CD4-positive, alpha-beta T cell treated with Interleukin-4 for 1 hour (primary cell): ENCODE measurements at regions not wholly inside any gene's neighbourhood (a gene's known extent, or its start where the extent isn't known, plus 50 kb on each side); places are given as distances from the start of the nearest gene placed in this dataset.

Experiments
- DNase-seq, 2 donors: peaks; one replicate each; pipeline ENCODE4 v3.0.0-alpha.2; 2020 to 2022

DNA sequence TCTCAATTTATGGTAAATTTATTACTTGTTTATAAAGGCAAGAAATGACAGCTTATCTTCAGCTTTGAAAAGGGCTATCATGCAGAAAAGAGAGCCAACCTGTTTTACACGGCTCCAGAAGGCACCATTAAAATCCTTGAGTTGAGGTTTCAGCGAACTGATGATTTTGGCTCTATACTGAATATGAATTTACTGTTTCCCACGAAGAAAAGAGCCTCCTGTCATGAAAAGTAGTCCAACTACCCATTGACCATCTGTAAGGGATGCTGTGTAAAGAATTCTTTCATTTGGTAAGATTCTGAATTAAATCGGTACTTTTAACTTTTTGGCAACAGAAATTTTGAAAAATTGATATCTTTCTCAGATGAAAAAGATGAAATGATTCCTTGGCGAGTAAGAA lies 657.6 kb upstream of the ZNF608 start:
- no peak for DNase-seq

DNA sequence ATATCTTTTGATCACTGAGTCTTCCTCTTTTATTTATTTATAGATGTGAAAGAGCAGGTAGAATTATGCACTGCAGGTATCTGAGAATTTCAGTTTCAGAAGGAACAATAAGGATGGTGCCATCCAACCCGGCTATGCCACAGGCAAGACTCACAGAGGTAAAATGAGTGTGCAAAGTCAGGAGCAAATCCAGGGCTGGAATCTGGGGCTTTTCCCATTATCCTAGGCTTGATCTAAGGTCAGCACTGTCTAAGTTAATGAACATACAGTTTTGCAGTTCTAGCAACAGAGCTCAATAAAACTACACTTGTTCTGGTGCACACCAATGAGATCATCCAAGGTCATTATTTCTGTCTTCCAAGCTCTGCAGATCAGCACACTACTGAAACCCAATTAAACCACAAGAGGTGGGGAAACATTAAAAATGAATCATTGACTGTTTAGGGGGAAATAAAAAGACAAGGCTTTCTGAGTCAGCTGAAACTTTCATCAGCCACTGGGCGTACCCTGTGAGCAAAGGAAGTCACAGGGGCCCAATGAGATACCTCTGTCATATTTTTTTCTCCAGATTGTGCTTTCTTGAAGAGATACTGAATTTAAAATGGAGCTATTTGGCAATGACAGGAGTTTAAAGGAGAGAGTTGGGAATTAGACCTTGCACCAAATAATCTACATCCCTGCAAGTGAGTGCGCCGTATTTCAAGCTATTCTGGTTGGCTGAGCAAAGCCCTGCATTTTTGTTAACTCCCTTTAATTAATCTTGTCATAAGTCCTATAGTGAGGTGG lies 662.2 kb upstream of the ZNF608 start:
- DNase-seq, result no peak

DNA sequence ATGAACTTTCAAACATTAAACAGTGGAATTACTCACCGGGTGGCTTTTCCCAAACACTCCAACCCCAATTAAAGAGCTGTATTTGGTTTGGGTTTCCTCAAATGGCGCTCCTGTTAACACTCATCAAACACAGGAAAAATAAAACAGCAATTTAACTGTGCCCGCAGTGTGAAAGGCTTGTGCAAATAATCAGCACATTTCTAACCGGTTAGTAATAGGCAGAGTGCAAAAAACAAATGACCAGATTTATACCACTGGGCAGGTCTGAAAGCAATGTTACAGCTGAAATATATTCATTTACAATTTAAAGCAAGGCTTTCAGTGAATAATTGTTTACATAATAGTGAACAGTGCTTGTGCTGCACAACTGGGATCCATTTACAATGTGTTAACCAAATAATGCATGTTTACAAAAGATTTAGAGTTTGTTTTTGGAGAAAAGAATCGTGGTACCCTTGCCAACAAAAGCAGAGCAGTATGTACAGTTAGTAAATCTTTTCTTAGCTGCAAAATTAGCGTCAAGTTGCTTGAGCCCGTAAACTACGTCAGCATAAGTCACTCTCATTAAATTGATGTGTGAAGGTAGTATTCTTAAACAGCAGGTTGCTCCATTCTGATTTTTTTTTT lies 662.9 kb upstream of the ZNF608 start:
- no peak for DNase-seq

DNA sequence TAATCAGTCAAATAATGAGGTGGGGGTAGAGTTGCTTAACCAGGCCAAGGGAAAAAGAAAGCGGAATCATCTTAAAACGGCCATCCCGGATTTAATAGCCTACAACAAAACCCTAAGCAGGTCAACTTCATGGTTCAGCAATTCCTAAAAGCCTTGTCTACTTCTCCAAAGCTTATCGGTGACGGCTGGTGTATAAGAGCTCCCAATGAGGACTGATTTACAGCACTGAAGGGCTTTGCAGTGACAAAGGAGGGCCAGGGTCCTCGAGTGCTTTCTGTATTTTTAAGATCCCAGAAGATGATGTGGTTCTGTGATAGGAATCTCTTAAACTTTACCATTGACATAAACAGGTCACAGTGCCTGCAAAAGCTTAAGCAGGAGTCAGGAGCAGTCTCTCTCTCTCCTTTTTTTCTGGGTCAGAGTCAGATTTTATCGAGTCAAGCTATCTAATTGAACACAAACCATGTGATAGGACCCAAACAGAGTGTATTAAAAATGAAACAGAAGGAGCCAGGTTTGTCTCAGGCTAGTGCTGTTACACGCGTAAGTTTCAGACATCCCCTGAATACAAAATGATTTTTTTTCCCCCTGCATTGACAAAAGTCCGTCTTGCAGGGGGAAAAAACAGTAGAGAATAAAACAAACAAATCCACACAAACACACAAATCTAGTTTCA lies 663.6 kb upstream of the ZNF608 start:
- DNase-seq, result no peak

DNA sequence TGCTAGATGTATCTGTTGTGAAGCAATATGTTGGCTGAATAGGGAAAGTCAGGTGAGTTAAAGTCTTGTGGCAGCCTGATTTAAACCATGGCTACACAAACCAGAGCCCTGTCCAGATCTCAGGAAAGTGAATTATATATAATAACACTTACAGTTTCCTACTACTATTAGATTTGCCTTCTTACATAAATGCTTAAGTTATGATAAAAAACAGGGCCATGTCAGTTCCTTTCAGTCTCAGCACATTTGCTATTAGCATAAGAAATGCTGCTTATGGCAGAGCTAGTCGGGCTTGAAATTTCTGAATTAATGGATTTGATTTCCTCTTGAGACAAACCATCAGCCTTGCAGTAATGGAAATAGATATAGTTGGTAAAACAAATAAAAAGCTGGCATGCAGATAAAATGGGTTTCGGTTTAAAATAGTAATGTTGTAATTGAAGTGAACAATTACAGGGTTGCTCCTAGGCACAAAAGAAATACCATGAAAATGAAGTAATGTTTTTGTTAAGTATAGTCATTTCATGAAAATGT lies 664.2 kb upstream of the ZNF608 start:
- no peak for DNase-seq

DNA sequence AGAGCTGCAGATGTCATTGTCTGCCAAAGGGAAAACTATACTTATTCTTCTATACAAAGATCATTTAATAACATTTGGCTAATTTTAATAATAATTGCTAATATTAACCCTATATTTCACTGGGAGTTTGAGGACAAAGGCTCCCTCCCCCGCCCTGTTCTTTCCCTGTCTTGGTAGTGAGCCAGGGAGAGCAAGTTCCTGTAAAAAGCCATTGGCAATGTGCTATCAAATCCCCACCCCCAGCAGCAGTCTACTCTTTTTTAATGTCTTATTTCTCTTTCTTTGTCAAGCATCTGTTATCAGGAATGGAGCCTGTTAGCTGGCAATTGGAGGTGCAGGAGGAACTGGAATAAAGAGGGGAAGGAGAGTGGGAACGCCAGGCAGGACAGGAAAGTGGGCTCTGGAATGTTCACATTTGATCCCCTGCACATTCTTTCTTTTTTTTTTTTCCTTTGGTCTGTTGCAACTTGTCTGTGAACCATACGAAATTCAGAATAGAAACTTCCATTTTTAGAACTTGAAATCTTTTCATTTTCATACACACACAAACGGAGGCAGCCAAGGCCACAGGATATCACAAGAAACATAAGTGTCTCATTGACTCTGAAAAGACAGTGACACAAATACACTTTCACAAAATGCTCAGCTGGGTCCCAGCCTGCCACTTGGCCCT lies 664.8 kb upstream of the ZNF608 start:
- no peak for DNase-seq

DNA sequence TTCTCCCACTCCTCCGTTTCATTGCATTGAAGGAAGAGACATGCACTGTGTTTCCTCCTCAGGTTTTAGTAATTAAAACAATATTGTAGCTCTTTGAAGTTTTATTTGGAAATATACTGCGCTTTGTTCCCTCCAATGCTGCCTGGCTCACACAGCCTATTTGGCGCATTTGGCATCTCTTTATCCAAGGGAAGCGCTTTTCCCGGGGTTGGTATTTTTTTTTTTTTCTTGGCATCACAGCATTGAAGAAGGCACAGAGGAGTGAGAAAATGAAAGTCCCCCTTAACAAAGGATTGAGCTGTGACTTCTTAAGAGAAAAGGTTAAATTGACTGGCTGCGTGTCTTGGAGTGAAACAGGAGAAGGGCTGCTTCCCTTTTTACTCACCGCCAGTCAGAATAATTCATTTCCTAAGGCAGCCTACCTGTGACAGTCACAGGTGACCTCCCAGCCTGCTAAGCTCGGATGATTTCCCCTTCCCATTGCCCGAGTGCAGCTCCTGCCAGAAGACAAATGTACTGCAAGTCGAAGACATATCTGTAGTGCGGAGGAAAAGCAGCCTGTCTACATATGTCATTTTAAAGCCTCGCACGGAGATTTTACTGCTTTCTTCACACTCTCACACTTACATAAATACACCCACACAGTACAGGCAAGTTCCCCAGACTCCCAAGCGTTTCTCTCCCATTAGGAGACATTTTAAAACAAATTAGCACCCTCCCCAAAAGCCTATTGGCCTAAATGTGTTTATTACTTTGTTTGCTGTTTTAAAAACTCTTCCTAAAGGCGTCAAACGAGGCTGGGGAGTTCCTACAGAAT lies 665.5 kb upstream of the ZNF608 start:
- DNase-seq, result no peak

DNA sequence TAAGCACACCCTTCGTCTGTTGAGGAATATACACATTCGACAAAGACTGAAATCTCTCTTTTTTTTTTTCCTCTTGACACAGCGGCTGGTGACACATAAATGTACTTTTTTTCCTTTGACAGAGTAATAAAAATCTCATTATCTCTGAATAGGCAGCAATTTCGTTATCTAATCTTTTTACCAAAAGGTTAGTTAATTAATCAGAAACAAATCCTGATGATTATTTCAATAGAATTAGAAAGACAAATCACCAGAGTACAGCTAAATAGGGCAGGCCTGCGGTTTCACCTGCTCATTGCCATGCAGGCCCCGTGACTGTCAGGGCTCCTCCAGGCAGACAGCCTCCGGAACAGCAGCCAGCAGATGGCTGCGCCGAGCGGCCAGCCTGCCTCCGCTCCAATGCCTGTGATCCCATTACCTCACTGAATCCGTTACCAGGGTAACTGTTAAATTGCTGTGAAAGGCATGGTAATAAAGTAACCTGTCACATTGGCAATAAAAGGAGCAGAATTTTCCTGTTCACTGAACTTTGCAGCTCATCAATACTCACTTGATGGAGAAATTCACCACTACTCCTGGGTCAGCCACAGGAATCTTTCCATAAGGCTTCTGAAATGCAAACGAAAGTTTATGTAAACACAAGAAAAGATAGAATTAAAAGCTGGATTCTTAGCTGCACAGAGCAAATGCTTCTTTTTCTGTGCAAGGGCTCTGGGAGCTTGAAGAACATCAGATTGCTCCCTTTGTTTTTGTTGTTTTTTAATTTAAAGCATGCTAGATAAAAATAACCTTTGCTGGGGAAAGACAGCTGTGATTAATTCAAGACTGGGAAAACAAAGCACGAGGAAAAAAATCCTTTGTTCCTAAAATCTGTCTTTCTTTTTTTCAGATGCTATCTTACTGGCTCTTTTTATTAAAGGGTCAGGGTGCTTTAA lies 666.4 kb upstream of the ZNF608 start:
- DNase-seq, result no peak

DNA sequence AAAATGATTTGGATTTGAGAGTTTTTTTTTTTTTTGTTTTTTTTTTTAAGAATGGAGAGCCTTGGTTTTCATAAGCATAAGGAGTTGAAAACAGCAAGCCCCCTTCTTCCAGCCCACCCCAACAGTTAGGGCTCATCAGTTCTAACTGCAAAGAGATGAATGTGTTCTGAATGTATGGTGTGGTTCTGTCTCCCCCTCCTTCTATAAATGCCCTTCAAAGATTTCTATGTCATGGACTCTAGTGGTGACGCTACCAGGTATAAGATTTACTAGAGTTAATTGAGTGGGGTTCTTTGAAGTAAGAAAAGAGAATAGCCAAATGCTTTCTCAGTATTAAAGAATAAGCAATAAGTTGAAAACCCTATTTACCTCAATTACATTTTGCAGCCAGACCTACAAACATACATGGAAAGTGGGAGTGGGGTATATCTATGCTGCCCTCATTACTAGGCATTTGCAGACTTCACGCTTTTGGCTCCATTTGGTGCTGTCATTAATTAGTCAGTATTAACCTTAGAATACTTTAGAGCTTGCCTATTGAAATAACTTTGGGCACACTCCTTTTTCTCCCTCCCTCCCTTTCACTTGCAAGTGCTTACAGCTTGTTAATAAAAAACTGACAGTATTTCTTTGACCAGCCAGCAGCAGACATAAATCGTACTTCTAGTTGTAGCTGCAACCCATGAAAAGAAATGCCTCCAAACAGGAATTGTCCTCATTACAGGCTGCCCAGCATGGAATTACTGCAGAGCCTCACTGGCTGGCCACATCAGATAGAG lies 667.2 kb upstream of the ZNF608 start:
- no peak for DNase-seq

DNA sequence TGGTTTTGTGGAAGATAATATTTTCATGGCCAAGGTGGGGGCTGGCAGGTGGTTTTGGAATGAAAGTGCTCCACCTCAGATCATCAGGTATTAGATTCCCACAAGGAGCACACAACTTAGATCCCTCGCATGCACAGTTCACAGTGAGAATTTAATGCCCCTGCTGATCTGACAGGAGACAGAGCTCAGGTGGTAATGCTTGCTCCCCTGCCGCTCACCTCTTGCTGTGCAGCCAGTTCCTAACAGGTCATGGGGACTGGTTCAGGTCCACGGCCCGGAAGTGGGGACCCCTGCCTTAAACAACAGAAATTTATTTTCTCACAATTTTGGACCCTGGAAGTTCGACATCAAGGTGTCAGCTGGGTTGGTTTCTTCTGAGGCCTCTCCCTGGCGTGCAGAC lies 668.7 kb upstream of the ZNF608 start:
- DNase-seq, result no peak

DNA sequence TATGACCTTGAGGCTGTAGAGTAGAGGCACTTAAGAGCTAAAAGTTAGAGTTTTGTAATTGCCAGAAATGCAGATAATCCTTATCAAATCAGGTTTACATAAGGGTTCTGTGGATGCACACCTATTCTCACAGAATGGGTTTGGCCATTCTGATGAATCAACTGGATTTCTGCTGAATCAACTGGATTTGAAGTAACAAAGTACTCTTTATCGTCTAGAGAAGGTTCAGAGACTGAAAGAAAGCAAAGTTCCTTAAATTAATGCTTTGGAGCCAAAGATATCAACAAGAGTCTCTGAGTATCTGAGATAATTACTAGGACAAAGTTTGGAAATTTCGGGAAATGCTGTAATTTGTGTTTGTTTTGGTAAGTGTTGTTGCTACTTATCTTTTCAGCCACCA lies 669.6 kb upstream of the ZNF608 start:
- no peak for DNase-seq

DNA sequence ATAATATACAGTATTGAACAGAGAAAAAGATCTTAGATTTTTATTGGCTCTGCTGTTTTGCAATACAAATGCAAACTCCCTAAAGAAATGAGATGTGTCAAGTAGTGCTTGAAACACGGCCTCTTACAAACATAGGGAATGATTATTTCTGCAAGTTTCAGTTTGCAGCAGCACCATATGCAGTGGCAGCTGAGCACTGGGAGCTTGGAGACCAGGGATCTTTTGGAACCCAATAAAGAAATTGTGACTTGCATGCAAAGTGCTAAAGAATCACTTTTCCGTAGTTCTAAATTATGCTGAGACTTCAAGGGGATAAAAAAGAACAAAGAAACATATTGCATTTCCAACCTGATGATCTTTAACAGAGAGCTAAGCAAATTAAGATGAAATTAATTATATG lies 674.6 kb upstream of the ZNF608 start:
- DNase-seq, result no peak

DNA sequence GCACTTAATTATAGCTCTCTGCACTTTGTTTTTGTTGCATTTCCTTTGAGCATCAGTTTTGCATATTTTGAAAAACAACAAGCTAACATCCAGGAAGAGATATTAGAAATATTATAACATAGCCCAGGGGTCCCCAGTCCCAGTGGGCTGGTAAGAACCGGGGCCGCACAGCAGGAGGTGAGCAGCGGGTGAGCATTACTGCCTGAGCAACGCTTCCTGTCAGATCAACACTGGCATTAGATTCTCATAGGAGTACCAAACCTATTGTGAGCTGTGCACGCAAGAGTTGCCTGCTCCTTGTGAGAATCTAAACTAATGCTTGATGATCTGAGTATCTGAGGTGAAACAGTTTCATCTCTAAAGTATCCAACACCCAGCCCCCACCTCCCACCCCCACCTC lies 675.9 kb upstream of the ZNF608 start:
- DNase-seq, result no peak

DNA sequence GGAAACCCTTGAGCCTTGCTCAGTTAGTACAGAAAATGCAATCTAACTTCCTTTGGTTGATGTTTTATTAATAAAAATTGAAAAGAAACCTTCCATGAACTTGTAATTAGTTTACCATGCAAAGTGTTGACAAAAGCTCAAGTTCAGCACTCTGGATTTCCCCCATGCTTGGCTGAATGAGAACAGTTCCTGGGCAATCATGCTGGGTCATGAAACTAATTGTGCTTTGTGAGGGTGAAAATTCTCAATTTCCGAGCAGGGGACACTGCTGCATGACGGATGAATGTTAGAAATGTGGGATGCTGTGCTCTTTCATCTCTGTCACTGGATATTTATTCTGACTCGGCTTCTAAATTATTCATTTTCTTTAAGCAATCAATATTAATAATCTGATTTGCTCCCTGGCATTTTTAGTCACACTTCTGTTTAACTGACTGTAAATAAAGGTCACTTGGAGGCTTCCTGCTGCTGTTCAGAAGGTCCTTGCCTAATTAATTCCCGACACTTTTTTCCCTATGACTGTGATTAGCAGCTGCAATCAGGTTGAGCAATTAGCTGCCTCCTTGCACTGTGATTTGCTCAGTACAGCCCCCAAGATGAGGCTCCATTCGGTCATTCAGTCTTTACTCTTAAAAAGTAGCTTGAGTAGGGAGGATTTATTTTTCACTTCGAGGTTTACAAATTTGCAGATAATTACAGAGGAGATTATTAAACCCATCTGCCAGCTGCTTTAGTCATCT lies 678.1 kb upstream of the ZNF608 start:
- DNase-seq, result no peak

DNA sequence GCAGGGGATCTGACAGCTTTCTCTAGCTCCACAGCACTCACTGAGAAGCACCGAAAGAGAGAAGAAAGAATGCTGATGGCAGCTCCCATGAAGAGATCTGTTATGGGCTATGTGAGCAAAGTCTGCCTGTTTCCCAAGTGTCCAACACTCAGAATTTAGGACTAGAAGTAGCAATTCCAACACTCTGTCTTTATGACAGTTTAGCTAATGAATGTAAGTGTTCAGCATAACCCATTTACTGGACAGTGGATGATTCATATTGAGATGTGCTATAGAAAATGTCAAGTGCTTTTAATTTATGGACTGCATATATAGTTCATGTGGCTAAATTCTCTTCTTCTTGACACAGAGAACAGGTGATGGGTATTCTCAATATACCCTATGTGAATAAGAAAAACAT lies 683.1 kb upstream of the ZNF608 start:
- no peak for DNase-seq

DNA sequence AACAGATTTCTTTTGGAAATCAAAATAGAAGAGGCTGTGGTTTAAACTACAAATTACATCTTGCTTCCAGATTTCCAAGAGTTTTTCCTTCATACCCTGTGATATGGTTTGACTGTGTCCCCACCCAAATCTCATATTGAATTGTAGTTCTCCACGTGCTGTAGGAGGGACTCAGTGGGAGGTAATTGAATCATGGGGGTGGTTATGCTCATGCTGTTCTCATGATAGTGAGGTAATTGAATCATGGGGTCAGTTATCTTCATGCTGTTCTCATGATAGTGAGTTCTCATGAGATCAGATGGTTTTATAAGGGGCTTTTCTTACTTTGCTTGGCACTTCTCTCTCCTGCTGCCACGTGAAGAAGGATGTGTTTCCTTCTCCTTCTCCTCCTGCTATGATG lies 687.0 kb upstream of the ZNF608 start:
- no peak for DNase-seq

DNA sequence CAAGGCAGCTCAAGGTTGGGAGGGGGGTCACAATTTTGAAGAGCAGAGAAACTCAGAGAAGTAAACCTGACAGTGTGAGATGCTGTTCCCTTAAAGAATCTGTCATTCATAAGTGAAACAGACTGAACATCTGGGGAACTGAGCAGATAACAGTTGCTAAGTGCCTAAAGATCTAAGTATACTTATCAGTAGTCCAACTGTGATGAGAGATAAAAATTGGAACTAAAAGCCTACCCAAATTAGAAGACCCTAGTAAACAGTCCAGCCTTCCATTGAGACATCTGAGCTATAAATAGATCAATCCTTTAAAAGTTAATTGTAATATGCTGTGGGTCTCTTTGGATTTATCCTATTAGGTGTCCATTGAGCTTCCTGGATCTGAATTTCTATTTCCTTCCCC lies 692.8 kb upstream of the ZNF608 start:
- DNase-seq, result no peak

DNA sequence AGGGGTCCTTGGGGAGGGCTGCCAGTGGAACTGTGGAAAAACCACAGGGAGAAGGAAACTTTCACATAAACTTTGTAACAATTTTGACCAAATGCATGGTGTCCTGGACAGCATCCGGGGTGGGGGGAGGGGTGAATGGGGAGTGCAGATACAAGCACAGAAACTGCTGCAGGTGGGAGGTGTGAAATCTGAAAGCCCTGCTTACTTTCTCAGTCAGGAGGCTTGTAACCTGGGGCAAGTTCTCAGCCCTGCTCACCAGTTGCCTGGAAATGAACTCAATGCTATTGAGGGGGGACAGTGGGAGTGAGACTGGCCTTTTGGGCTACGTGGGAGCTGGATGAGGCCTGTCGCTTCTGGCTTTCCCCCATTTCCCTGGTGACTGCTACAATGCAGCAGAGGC lies 694.5 kb upstream of the ZNF608 start:
- no peak for DNase-seq

DNA sequence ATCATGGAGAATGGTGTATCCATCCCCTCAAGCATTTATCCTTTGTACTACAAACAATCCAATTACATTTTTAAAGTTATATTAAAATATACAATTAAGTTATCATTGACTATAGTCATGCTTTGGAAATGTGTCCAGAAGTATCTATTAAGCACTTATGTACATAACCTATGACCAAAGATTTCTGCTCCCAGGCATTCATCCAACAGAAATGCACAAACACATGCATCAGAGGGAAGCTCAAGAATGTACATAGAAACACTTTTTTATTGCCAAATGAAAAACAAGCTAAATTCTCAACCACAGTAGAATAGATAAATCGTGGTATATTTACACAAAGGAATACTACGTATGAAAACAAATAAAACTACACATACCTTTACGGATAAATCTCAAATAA lies 700.5 kb upstream of the ZNF608 start:
- DNase-seq, result no peak

DNA sequence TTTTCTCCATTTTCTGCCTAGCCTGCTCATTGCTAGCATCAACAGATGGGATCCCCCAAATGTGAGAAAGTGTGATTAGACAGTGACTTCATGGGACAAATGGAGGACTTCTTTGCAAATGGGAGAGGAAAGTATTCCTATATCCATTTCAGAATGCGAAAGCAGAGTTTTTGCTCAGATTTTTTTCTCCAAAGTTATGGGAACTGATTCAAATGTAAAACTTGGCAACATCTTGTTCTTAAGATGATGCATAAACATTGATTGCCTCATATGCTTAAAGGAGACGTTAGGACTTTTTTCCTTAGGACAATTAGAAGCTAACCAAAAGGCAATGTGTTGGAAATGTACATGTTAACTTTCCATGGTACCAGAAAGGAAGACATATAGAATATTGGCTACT lies 704.3 kb upstream of the ZNF608 start:
- DNase-seq, result no peak
